Activated T-cell treated with anti-CD3 and anti-CD28 coated beads, Interleukin-2, amount 50 U/mL, for 24 hours (primary cell): ENCODE measurements at regions not wholly inside any gene's neighbourhood (a gene's known extent, or its start where the extent isn't known, plus 50 kb on each side); places are given as distances from the start of the nearest gene placed in this dataset.
"Not testable (repeated sequence)": the region's sequence is repeated elsewhere in the genome, so short reads cannot be mapped to it uniquely, and the experiment has no call there.

Experiments
- DNase-seq: peaks from one replicate; pipeline ENCODE4 v3.0.0-alpha.2; 2020
- H3K27ac Mint-ChIP-seq: 2 replicates; pipeline ENCODE4 v1.8.0; 2020; ENCODE audit warnings: mild to moderate bottlenecking, mixed read lengths
- H3K27me3 Mint-ChIP-seq: 2 replicates; pipeline ENCODE4 v1.8.0; 2020; ENCODE audit warnings: mixed read lengths
- H3K36me3 Mint-ChIP-seq: 2 replicates; pipeline ENCODE4 v1.8.0; 2020; ENCODE audit warnings: low read depth, mixed read lengths
- H3K4me1 Mint-ChIP-seq: 2 replicates; pipeline ENCODE4 v1.8.0; 2020; ENCODE audit warnings: low read depth, mixed read lengths
- H3K4me3 Mint-ChIP-seq: 2 replicates; pipeline ENCODE4 v1.8.0; 2020; ENCODE audit warnings: mild to moderate bottlenecking, moderate library complexity, mixed read lengths
- H3K9me3 Mint-ChIP-seq: 2 replicates; pipeline ENCODE4 v1.8.0; 2020; ENCODE audit warnings: mixed read lengths

DNA sequence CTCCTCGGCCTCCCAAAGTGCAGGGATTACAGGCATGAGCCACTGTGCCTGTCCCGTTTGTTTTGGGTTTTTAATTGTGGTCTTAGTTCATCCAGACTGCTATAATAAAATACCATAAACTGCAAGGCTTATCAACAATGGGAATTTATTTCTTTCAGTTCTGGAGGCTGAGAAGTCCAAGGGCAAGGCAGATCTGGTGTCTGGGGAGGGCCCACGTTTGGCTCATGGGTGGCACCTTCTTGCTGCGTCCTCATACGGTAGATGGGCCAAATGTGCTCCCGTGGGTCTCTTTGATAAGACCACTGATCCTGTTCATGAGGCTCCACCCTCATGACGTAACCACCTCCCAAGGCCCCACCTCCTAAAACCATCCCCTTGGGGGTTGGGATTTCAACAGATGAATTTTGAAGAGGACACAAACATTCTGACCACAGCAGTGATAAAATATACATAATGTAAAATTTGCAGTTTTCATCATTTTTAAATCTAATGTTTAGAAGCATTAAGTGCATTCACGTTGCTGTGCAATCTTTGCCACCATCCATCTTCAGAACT is 133.4 kb upstream of the ERRFI1 start:
- H3K27ac Mint-ChIP-seq = no peak overlapping the region
- H3K27me3 Mint-ChIP-seq = peaks cover 9% of the 10 kb centered on the region
- no peaks in the 10 kb centered on the region for H3K36me3 Mint-ChIP-seq
- DNase-seq = no peak
- peaks cover 8% of the 10 kb centered on the region for H3K4me1 Mint-ChIP-seq
- no peaks in the 10 kb centered on the region for H3K9me3 Mint-ChIP-seq
- H3K4me3 Mint-ChIP-seq = no peak overlapping the region

DNA sequence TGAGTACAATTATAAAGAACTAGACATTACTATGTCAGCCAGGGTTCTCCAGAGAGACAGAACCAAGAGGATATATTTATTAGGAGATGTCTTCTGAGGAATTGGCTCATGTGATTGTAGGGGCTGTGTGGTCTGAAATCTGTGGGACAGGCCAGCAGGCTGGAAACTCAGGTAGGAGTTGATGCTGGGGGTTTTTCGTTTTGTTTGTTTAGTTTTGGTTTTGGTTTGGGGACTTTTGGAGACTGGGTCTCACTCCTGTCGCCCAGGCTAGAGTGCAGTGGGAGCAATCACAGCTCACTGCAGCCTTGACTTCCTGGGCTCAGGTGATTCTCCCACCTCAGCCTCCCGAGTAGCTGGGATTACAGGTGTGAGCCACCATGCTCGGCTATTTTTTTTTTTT is 132.9 kb upstream of the ERRFI1 start:
- no peak overlapping the region for H3K4me3 Mint-ChIP-seq
- H3K27me3 Mint-ChIP-seq = peaks cover 9% of the 10 kb centered on the region
- no peak overlapping the region for H3K27ac Mint-ChIP-seq
- DNase-seq = no peak
- no peaks in the 10 kb centered on the region for H3K36me3 Mint-ChIP-seq
- no peaks in the 10 kb centered on the region for H3K9me3 Mint-ChIP-seq
- H3K4me1 Mint-ChIP-seq = peaks cover 12% of the 10 kb centered on the region

DNA sequence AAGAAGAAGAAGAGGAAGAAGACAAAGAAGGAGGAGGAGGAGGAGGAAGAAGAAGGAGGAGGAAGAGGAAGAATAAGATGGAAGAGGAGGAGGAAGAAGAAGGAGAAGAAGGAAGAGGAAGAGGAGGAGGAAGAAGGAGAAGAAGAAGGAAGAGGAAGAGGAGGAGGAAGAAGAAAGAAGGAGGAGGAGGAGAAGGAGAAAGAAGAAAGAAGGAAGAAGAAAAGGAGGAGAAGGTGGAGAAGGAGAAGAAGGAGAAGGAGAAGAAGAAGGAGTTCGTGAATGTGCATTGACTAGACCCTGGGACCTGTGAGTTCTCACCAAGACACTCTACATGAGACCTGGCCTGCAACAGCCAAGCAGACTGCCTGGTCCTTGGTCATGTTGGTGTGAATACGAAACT is 131.7 kb upstream of the ERRFI1 start:
- Mint-ChIP-seq H3K4me1 (peaks cover 23% of the 10 kb centered on the region), H3K4me3 (no peak overlapping the region), H3K27me3 (peaks cover 9% of the 10 kb centered on the region), H3K36me3 (peaks cover 3% of the 10 kb centered on the region), H3K9me3 (peaks cover 8% of the 10 kb centered on the region), H3K27ac (no peak overlapping the region)
- DNase-seq = no peak

- Mint-ChIP-seq H3K4me3 (no peak overlapping the region), H3K27me3 (peaks cover 9% of the 10 kb centered on the region), H3K27ac (no peak overlapping the region), H3K36me3 (peaks cover 3% of the 10 kb centered on the region), H3K4me1 (peaks cover 40% of the 10 kb centered on the region), H3K9me3 (peaks cover 8% of the 10 kb centered on the region)
- DNase-seq = no peak
Measured at GRCh38 chr1:8155528-8156186, 129.5 kb upstream of the ERRFI1 start.

- H3K27me3 Mint-ChIP-seq = peaks cover 9% of the 10 kb centered on the region
- no peak overlapping the region for H3K27ac Mint-ChIP-seq
- peaks cover 3% of the 10 kb centered on the region for H3K36me3 Mint-ChIP-seq
- no peak overlapping the region for H3K4me3 Mint-ChIP-seq
- DNase-seq = no peak
- H3K4me1 Mint-ChIP-seq = peaks cover 46% of the 10 kb centered on the region
- H3K9me3 Mint-ChIP-seq = peaks cover 8% of the 10 kb centered on the region
Measured at GRCh38 chr1:8154621-8155052, 128.5 kb upstream of the ERRFI1 start.

DNA sequence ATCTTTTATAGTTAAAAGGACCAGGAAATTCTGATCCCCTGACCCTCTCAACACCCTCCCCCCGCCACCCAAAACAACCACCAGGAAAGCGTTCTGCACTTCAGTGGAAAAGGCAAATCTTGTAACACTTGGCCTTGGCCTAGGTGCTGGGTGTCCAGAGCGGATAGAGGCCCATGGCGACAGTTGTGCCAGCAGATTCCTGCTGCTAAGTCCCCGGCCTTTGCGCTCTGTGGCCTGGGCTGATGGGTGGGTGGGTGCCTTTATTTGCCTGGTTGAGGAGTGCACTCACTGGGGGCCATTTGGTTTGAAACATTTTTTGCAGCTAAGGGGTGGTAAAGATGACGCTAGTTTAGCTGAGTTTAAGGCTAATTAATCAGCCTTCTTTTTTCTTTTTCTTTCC is 127.9 kb upstream of the ERRFI1 start:
- Mint-ChIP-seq H3K4me1 (peaks cover 50% of the 10 kb centered on the region), H3K27ac (no peak overlapping the region), H3K4me3 (no peak overlapping the region), H3K36me3 (peaks cover 3% of the 10 kb centered on the region), H3K9me3 (peaks cover 8% of the 10 kb centered on the region), H3K27me3 (peaks cover 9% of the 10 kb centered on the region)
- no peak for DNase-seq

- peaks cover 49% of the 10 kb centered on the region for H3K4me1 Mint-ChIP-seq
- H3K9me3 Mint-ChIP-seq = peaks cover 8% of the 10 kb centered on the region
- peaks cover 3% of the 10 kb centered on the region for H3K36me3 Mint-ChIP-seq
- peak overlapping the region; percentile 87 for H3K27ac Mint-ChIP-seq
- peak overlapping the region; percentile 52 for H3K4me3 Mint-ChIP-seq
- DNase-seq = peak; percentile 63
- H3K27me3 Mint-ChIP-seq = peaks cover 9% of the 10 kb centered on the region
Measured at GRCh38 chr1:8152731-8153702, 126.9 kb upstream of the ERRFI1 start.

DNA sequence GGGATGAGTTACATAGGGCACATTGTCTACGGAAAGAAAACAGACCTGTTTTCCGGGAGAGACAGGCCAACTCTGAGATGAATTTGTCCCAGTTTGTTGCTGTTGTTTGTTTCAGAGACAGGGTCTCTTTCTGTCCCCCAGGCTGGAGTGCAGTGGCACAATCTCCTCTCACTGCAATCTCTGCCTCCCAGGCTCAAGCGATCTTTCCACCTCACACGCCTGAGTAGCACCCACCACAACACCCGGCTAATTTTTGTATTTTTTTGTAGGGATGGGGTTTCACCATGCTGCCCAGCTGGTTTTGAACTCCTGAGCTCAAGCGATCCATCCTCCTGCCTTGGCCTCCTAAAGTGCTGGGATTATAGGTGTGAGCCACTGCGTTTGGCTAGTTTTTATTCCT is 125.5 kb upstream of the ERRFI1 start:
- H3K4me1 Mint-ChIP-seq = peaks cover 56% of the 10 kb centered on the region
- peaks cover 9% of the 10 kb centered on the region for H3K27me3 Mint-ChIP-seq
- peaks cover 8% of the 10 kb centered on the region for H3K9me3 Mint-ChIP-seq
- no peak overlapping the region for H3K27ac Mint-ChIP-seq
- peaks cover 3% of the 10 kb centered on the region for H3K36me3 Mint-ChIP-seq
- no peak for DNase-seq
- H3K4me3 Mint-ChIP-seq = no peak overlapping the region

DNA sequence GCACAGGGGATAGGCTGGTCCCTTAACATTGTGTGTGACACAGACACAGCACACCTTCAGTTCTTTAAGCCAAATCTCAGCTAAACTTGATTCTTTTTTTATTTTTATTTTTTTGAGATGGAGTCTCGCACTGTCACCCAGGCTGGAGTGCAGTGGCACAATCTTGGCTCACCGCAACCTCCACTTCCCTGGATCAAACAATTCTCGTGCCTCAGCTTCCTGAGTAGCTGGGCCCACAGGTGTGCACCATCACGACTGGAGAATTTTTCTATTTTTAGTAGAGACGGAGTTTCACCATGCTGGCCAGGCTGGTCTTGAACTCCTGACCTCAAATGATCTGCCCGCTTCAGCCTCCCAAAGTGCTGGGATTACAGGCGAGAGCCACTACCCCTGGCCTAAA is 123.6 kb upstream of the ERRFI1 start:
- not testable (repeated sequence) for DNase-seq, H3K36me3 Mint-ChIP-seq, H3K27me3 Mint-ChIP-seq, H3K4me3 Mint-ChIP-seq, H3K9me3 Mint-ChIP-seq, H3K27ac Mint-ChIP-seq
- peaks cover 66% of the 10 kb centered on the region for H3K4me1 Mint-ChIP-seq

GRCh38 chr1:8147956-8148355 is 121.8 kb upstream of the ERRFI1 start:
- H3K4me1 Mint-ChIP-seq = peaks cover 57% of the 10 kb centered on the region
- no peak overlapping the region for H3K4me3 Mint-ChIP-seq
- no peak for DNase-seq
- peaks cover 4% of the 10 kb centered on the region for H3K27me3 Mint-ChIP-seq
- no peaks in the 10 kb centered on the region for H3K9me3 Mint-ChIP-seq
- H3K27ac Mint-ChIP-seq = no peak overlapping the region
- no peaks in the 10 kb centered on the region for H3K36me3 Mint-ChIP-seq

- H3K27ac Mint-ChIP-seq = no peak overlapping the region
- no peak for DNase-seq
- H3K9me3 Mint-ChIP-seq = no peaks in the 10 kb centered on the region
- H3K27me3 Mint-ChIP-seq = peaks cover 4% of the 10 kb centered on the region
- H3K4me3 Mint-ChIP-seq = no peak overlapping the region
- no peaks in the 10 kb centered on the region for H3K36me3 Mint-ChIP-seq
- H3K4me1 Mint-ChIP-seq = peaks cover 44% of the 10 kb centered on the region
Measured at GRCh38 chr1:8146257-8146855, 120.2 kb upstream of the ERRFI1 start.

DNA sequence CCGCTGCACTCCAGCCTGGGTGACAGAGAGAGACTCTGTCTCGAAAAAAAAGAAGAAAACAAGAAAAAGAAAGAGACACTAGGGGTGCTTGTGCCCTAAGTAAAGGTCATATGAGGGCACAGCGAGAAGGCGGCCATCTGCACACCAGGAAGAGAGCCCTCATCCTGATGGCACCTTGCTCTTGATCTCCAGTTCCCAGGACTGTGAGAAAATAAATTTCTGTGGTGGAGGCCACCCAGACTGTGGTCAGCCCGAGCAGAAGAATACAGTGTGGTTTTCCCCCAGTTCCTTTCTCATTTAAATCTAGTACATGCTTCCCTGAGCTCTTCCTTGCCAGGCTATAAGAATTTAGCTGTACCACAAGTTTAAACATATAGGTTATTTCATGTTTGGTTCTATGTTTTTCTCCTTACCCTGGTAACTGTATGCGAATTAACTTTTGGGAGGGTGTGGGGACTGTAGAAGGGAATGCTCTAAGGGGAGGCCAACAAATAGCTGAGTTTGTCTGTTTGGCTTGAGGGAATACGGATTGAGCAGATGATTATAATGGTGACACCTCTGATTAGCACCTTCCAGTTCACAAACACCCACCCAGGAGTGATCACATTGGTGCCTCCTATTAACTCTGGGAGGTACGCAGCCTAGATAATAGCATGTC is 119.6 kb upstream of the ERRFI1 start:
- Mint-ChIP-seq H3K9me3 (no peaks in the 10 kb centered on the region), H3K27ac (no peak overlapping the region), H3K36me3 (no peaks in the 10 kb centered on the region), H3K4me1 (peaks cover 39% of the 10 kb centered on the region), H3K4me3 (no peak overlapping the region), H3K27me3 (peaks cover 4% of the 10 kb centered on the region)
- DNase-seq = no peak

- H3K36me3 Mint-ChIP-seq = no peaks in the 10 kb centered on the region
- H3K4me1 Mint-ChIP-seq = peaks cover 30% of the 10 kb centered on the region
- no peak overlapping the region for H3K4me3 Mint-ChIP-seq
- H3K27ac Mint-ChIP-seq = no peak overlapping the region
- no peak for DNase-seq
- peaks cover 4% of the 10 kb centered on the region for H3K27me3 Mint-ChIP-seq
- no peaks in the 10 kb centered on the region for H3K9me3 Mint-ChIP-seq
Measured at GRCh38 chr1:8144323-8144722, 118.2 kb upstream of the ERRFI1 start.

DNA sequence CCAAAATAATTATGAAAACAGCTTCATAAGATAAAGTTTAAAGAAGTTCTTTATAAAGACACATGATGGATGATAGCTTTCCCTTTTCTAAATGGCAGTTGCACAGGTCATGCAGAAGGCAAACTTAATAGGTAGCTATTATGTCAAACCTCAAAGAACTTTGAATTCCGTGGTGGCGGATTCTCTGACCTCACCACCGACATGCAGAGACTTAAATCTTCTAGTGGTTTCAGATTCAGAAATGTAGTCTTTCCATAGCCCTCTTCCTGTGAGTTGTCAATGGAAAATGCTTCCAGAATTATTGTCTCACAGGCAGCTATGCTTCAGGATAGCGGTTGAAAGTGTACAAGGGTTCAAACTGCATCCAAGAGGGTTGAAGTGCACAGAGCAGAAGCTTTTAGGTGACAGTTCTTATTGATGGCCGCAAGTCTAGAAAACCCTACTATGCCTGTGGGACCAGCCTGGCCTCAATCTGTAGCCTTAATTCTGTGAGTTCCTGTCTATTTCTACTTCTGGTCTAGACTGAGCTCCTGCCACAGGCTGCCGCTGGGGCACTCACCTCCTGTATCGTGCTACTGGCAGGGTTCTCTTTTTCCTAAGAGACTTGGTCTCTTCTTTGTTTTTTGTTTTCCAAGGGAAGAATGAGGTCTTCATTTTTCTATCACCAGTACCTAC is 117.0 kb upstream of the ERRFI1 start:
- DNase-seq = no peak
- H3K36me3 Mint-ChIP-seq = no peaks in the 10 kb centered on the region

More for the DNA sequence above, 117.0 kb upstream of the ERRFI1 start:
- Mint-ChIP-seq H3K4me3 (no peak overlapping the region), H3K27ac (no peak overlapping the region), H3K4me1 (peaks cover 26% of the 10 kb centered on the region), H3K27me3 (peaks cover 4% of the 10 kb centered on the region), H3K9me3 (no peaks in the 10 kb centered on the region)
